ENCODE measurements at regions not wholly inside any gene's neighbourhood (a gene's known extent, or its start where the extent isn't known, plus 50 kb on each side); places are given as distances from the start of the nearest gene placed in this dataset.

GRCh38 chr15:36498401-36498800 is 81.0 kb upstream of the CDIN1 start:
- TF ChIP-seq RFX5 (IDR thresholded peaks at IDR 0.05; ENCODE audit: low read depth, low read length) (no peak), CEBPB (IDR thresholded peaks at IDR 0.05; ENCODE audit: low read depth, low read length) (peak; percentile 63), NFE2L2 (IDR thresholded peaks at IDR 0.05; ENCODE audit: low read depth, low read length) (no peak)
- Histone ChIP-seq H2BK15ac (ENCODE audit: low read depth, low read length) (peak overlapping the region; percentile 84; the same call in 1 of the 3 replicates), H3K9ac (ENCODE audit: low read depth, low read length) (no peak overlapping the region), H3K23ac (ENCODE audit: low read depth, low read length) (no peak overlapping the region), H3K79me1 (ENCODE audit: low read depth in 1 of 2, low read length in 2 of 2) (no peaks in the 10 kb centered on the region), H2BK20ac (ENCODE audit: low read depth, low read length) (peak overlapping the region; percentile 21; the same call in 1 of the 2 replicates), H4K20me1 (ENCODE audit: insufficient read depth, low read length) (no peaks in the 10 kb centered on the region), H2AK5ac (ENCODE audit: low read depth, low read length) (no peak overlapping the region), H2AK9ac (replicated peaks; ENCODE audit: low read depth, low read length, poor library complexity) (no peak overlapping the region), H3K4me3 (ENCODE audit: insufficient read depth, low read depth, low read length) (no peak overlapping the region), H3K27ac (ENCODE audit: insufficient read depth, low read length) (no peak overlapping the region), H3K14ac (replicated peaks; ENCODE audit: low read depth, low read length) (no peak overlapping the region), H3K27me3 (ENCODE audit: control insufficient read depth, insufficient read depth, low read length) (no peaks in the 10 kb centered on the region), H3K56ac (ENCODE audit: extremely low read depth, insufficient read depth, low read length) (no peak overlapping the region), H3K4ac (ENCODE audit: low read depth, low read length) (peak overlapping the region; percentile 19; the same call in 1 of the 2 replicates), H2BK120ac (ENCODE audit: low read depth, low read length) (peak overlapping the region; percentile 30; the same call in 1 of the 2 replicates), H4K91ac (ENCODE audit: insufficient read depth, low read depth, low read length) (no peak overlapping the region), H3K4me1 (ENCODE audit: control insufficient read depth, insufficient read depth, low read length) (peaks cover 4% of the 10 kb centered on the region), H4K5ac (ENCODE audit: low read depth, low read length) (no peak overlapping the region), H3K9me3 (ENCODE audit: control insufficient read depth, insufficient read depth, low read length) (no peaks in the 10 kb centered on the region), H3K36me3 (ENCODE audit: control insufficient read depth, insufficient read depth, low read length) (no peaks in the 10 kb centered on the region), H2BK5ac (ENCODE audit: low read depth, low read length, poor library complexity, severe bottlenecking) (no peak overlapping the region), H2AFZ (replicated peaks; ENCODE audit: low read length, poor library complexity) (no peak overlapping the region), H4K8ac (ENCODE audit: low read depth in 2 of 2, low read length in 2 of 2) (0 out of 4 replicates have a peak overlapping the region, but pooled peaks have one; percentile 47 to 72), H3K4me2 (ENCODE audit: low read depth, low read length) (no peak overlapping the region), H3K18ac (ENCODE audit: low read depth, low read length) (no peak overlapping the region), H3K9me1 (ENCODE audit: insufficient read depth, low read length) (no peaks in the 10 kb centered on the region)
- POLR2A ChIA-PET (ENCODE audit: unreplicated experiment): no interaction called here
- intact Hi-C loops (cut with micrococcal nuclease) (no loop called here), in situ Hi-C loops (cut with MboI; ENCODE audit: low sequenced_read_pairs) (loop anchor here (25.0 kb wide), 1 partner anchor 961 kb away; the partner anchor contains the start of gene DPH6), dilution Hi-C loops (cut with HindIII; ENCODE audit: low sequenced_read_pairs, unreplicated experiment) (no loop called here)
- no TSS peak for BruUV-seq (replicated peaks)
- no CpG with 5 or more reads among the region's 4 CpGs for WGBS, 2 experiments (ENCODE audit: extremely low coverage in 2 of 2, insufficient read length in 1 of 2)
- no peak for ATAC-seq (ENCODE audit: low read depth)
- no peak for DNase-seq
- CTCF ChIA-PET: interaction anchor here (1.4 kb wide), 1 partner anchor 747 kb away, joined by 4 read pairs; no protein-coding TSS in a partner anchor

All from IMR-90 (cell line).